Type B pancreatic cell (in vitro differentiated cells): ENCODE measurements at regions not wholly inside any gene's neighbourhood (a gene's known extent, or its start where the extent isn't known, plus 50 kb on each side); places are given as distances from the start of the nearest gene placed in this dataset.
"Not testable (repeated sequence)": the region's sequence is repeated elsewhere in the genome, so short reads cannot be mapped to it uniquely, and the experiment has no call there.

Experiments used
- DNase-seq: peaks from one replicate; pipeline ENCODE4 v3.0.0; 2021; ENCODE audit warnings: mixed read lengths; ENCODE audit not compliant: unreplicated experiment; ENCODE audit errors: extremely low spot score
- H3K27ac Mint-ChIP-seq: 2 replicates; pipeline ENCODE4 v1.8.0; 2021; ENCODE audit warnings: mild to moderate bottlenecking, mixed read lengths
- H3K27me3 Mint-ChIP-seq: 2 replicates; pipeline ENCODE4 v1.8.0; 2021; ENCODE audit warnings: mixed read lengths
- H3K36me3 Mint-ChIP-seq: 2 replicates; pipeline ENCODE4 v1.8.0; 2021; ENCODE audit warnings: mixed read lengths
- H3K4me1 Mint-ChIP-seq: one replicate; pipeline ENCODE4 v1.8.0; 2021; ENCODE audit warnings: mixed read lengths; ENCODE audit not compliant: unreplicated experiment
- H3K4me3 Mint-ChIP-seq: 2 replicates; pipeline ENCODE4 v1.8.0; 2021; ENCODE audit warnings: mild to moderate bottlenecking, mixed read lengths
- H3K9me3 Mint-ChIP-seq: 2 replicates; pipeline ENCODE4 v1.8.0; 2021; ENCODE audit warnings: mixed read lengths
- TF ChIP-seq, protein P1 (sequence below): fragments of 200-600 bp; sonication (generic); conservative IDR thresholded peaks from 2 replicates; pipeline ENCODE4 v1.5.0; 2021; ENCODE audit warnings: antibody characterized with exemption, mild to moderate bottlenecking

DNA sequence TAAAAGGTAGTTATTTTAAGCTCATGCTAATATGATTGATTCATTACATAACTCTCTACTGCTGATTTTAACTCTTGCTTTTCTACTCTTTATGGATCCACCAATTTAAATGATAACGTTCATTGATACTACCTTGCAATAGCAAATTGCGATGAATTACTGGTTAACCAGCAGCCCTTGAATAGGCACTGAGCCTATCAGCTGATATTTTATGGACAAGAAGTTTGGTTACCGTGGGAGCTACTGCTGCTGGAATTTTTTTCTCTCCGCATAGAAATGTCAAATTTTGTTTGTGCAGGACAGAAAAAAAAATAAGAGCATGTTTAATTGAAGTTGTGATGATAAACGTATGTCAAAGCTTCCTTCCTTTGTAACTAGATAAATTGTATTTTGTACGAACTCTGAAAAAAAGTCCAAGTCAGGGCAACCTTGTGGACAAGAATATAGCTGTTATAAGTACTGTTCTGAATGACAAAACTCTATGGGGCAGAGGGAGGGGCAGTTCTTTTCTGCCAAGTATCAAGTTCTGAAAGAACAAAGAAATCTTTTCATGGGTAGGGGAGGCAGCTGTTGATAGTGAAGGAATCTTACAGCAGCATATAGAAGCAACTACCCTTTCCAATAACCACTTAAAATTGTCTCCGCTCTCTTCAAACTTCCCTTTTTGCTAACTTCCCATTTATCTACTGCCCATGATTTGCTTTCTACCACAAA is 434.9 kb upstream of the PABPC4L start:
- Mint-ChIP-seq H3K27ac (no peak overlapping the region), H3K36me3 (no peaks in the 10 kb centered on the region), H3K9me3 (peaks cover 7% of the 10 kb centered on the region), H3K4me3 (no peak overlapping the region), H3K4me1 (peaks cover 14% of the 10 kb centered on the region), H3K27me3 (no peaks in the 10 kb centered on the region)
- no peak for DNase-seq
- TF ChIP-seq, protein P1, sequence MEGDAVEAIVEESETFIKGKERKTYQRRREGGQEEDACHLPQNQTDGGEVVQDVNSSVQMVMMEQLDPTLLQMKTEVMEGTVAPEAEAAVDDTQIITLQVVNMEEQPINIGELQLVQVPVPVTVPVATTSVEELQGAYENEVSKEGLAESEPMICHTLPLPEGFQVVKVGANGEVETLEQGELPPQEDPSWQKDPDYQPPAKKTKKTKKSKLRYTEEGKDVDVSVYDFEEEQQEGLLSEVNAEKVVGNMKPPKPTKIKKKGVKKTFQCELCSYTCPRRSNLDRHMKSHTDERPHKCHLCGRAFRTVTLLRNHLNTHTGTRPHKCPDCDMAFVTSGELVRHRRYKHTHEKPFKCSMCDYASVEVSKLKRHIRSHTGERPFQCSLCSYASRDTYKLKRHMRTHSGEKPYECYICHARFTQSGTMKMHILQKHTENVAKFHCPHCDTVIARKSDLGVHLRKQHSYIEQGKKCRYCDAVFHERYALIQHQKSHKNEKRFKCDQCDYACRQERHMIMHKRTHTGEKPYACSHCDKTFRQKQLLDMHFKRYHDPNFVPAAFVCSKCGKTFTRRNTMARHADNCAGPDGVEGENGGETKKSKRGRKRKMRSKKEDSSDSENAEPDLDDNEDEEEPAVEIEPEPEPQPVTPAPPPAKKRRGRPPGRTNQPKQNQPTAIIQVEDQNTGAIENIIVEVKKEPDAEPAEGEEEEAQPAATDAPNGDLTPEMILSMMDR: no peak

DNA sequence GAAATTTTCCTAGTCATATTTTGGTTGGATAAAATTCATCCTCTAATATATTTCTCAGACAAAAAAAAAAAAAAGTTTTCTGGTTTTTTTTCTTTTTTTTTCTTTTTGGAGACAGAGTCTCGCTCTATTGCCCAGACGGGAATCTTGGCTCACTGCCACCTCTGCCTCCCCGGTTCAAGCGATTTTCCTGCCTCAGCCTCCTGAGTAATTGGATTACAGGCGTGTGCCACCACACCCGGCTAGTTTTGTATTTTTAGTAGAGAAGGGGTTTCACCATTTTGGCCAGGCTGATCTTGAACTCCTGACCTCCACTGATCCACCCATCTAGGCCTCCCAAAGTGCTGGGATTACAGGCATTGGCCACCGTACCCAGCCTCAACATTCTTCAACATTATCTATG is 432.7 kb upstream of the PABPC4L start:
- no peaks in the 10 kb centered on the region for H3K36me3 Mint-ChIP-seq
- H3K27ac Mint-ChIP-seq: no peak overlapping the region
- no peak for DNase-seq

DNA sequence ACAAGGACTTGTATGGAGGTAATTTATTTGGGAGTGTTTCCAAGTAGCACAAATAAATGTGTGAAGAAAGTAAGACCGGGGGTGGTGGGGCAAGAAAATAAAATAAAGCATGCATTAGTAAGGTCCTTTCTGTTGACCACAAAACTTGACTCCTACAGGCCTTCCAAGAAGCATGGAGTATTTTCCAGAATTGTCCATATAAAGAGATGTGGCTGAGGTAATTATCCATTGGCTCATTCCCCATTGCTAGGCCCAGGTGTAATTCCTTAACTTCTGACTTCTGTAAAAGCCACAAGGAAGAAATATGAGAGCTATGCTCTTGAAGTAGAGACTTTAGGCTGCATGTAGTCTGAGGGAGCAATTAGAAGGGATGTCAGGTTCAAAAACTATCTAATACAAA is 430.5 kb upstream of the PABPC4L start:
- Mint-ChIP-seq H3K27ac (no peak overlapping the region), H3K4me1 (peaks cover 18% of the 10 kb centered on the region), H3K4me3 (no peak overlapping the region), H3K27me3 (no peaks in the 10 kb centered on the region), H3K9me3 (peaks cover 9% of the 10 kb centered on the region), H3K36me3 (no peaks in the 10 kb centered on the region)
- TF ChIP-seq, protein P1: no peak
- DNase-seq: no peak

More for the DNA sequence above, 432.7 kb upstream of the PABPC4L start:
- peaks cover 14% of the 10 kb centered on the region for H3K4me1 Mint-ChIP-seq
- peaks cover 9% of the 10 kb centered on the region for H3K9me3 Mint-ChIP-seq
- TF ChIP-seq, protein P1: no peak
- H3K4me3 Mint-ChIP-seq: no peak overlapping the region
- H3K27me3 Mint-ChIP-seq: no peaks in the 10 kb centered on the region

DNA sequence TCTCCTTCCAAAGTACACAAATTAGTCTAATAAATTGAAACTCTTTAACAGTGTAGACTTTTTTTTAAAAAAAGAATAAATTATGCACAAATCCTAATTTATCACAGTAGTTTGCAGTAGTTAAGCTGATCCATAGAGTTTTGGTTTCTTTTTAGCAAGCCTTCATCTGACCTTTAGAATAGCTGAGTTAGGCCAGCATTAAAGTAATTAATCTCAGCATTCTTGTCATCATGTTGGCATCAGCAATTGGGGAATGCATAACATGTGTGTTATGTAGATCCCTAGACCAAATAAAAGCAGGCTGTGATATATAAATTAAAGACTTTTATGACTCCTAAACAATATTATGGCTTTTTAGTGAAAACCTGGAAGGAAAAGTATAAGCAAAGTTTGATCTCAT is 426.5 kb upstream of the PABPC4L start:
- no peaks in the 10 kb centered on the region for H3K27me3 Mint-ChIP-seq
- no peak overlapping the region for H3K27ac Mint-ChIP-seq
- no peaks in the 10 kb centered on the region for H3K36me3 Mint-ChIP-seq
- TF ChIP-seq, protein P1: no peak
- peaks cover 16% of the 10 kb centered on the region for H3K4me1 Mint-ChIP-seq
- no peak for DNase-seq
- H3K9me3 Mint-ChIP-seq: peaks cover 13% of the 10 kb centered on the region
- H3K4me3 Mint-ChIP-seq: no peak overlapping the region

DNA sequence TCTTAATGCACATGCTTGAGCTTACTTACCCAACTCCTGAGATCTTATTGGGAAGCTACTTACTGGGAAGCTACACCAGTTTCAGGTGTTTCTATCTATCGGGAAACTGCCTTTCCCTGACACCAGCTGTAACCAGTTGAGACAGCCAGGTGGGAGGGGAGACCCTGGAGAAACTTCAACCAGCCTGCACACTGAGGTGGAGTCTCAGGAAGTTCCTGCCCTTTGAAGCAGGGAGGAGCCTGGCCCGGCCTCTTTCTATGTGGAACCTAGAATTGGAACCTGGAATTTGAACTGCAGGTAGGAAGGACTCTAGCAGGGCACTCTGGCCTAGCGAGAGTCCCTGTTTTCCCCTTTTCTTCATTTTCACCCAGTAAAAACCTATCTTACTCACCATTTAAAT is 425.8 kb upstream of the PABPC4L start:
- Mint-ChIP-seq H3K4me3 (no peak overlapping the region), H3K36me3 (no peaks in the 10 kb centered on the region), H3K27ac (no peak overlapping the region), H3K9me3 (peaks cover 13% of the 10 kb centered on the region), H3K27me3 (no peaks in the 10 kb centered on the region), H3K4me1 (peaks cover 22% of the 10 kb centered on the region)
- TF ChIP-seq, protein P1: no peak
- DNase-seq: no peak

- H3K4me1 Mint-ChIP-seq: peaks cover 20% of the 10 kb centered on the region
- no peaks in the 10 kb centered on the region for H3K27me3 Mint-ChIP-seq
- TF ChIP-seq, protein P1: no peak
- H3K27ac Mint-ChIP-seq: no peak overlapping the region
- no peak for DNase-seq
- H3K36me3 Mint-ChIP-seq: no peaks in the 10 kb centered on the region
- H3K4me3 Mint-ChIP-seq: no peak overlapping the region
- H3K9me3 Mint-ChIP-seq: peaks cover 3% of the 10 kb centered on the region
Observed at GRCh38 chr4:134624365-134624764, 422.8 kb upstream of the PABPC4L start.

- DNase-seq, H3K36me3 Mint-ChIP-seq, H3K9me3 Mint-ChIP-seq, H3K27me3 Mint-ChIP-seq: not testable (repeated sequence)
- Mint-ChIP-seq H3K27ac (peak overlapping the region; percentile 27), H3K4me1 (peaks cover 20% of the 10 kb centered on the region), H3K4me3 (peak overlapping the region; percentile 52)
Observed at GRCh38 chr4:134622626-134623575, 421.3 kb upstream of the PABPC4L start.
